Uterus (tissue), 3 donors: ENCODE measurements at regions not wholly inside any gene's neighbourhood (a gene's known extent, or its start where the extent isn't known, plus 50 kb on each side); places are given as distances from the start of the nearest gene placed in this dataset.

Experiments
- DNase-seq, 2 donors: peaks; one replicate each; pipeline ENCODE4 v3.0.0-alpha.2; 2019 to 2020
- H3K27ac ChIP-seq, 2 donors: fragments of 200-600 bp; sonication (generic); 1 replicate in 1 of 2; 2 replicates in 1 of 2; pipeline ENCODE4 v1.5.1; 2016 to 2018
- H3K27me3 ChIP-seq, 2 donors: fragments of 200-600 bp; sonication (generic); one replicate each; pipeline ENCODE4 v1.5.1; 2018 to 2019; ENCODE audit warnings: control low read depth in 1 of 2
- H3K36me3 ChIP-seq, 2 donors: fragments of 200-600 bp; sonication (generic); one replicate each; pipeline ENCODE4 v1.5.1; 2019; ENCODE audit warnings: control low read depth in 1 of 2
- H3K4me1 ChIP-seq, 2 donors: fragments of 200-600 bp; sonication (generic); one replicate each; pipeline ENCODE4 v1.5.1; 2018 to 2019; ENCODE audit warnings: control low read depth in 1 of 2
- H3K4me3 ChIP-seq, 2 donors: fragments of 200-600 bp; sonication (generic); 1 replicate in 1 of 2; 2 replicates in 1 of 2; pipeline ENCODE4 v1.5.1; 2018 to 2019; ENCODE audit warnings: mild to moderate bottlenecking in 1 of 2
- H3K9me3 ChIP-seq, 2 donors: fragments of 200-600 bp; sonication (generic); one replicate each; pipeline ENCODE4 v1.5.1; 2019; ENCODE audit warnings: control low read depth in 1 of 2
- POLR2A ChIP-seq, 2 donors: fragments of 450-650 bp; IDR thresholded peaks; one replicate each; pipeline ENCODE4 v1.6.1; 2016; ENCODE audit warnings: antibody characterized with exemption in 2 of 2, mild to moderate bottlenecking in 1 of 2, moderate library complexity in 1 of 2
- intact Hi-C: fragments of 100-400 bp; cut with DNase I; formaldehyde crosslinking; loops from one replicate; pipeline ENCODE4 v1.15.1; 2023; ENCODE audit warnings: low total_unique reads
- TF ChIP-seq, protein P1 (sequence below), 4 experiments: fragments of 200-600 bp in 2 of 4; fragments of 450-650 bp in 2 of 4; sonication (generic) in 2 of 4; IDR thresholded peaks; one replicate each; pipeline ENCODE4 v1.5.1; 2016 to 2019; ENCODE audit warnings: antibody characterized with exemption in 4 of 4, mild to moderate bottlenecking in 2 of 4, moderate library complexity in 1 of 4
- donor health status: DM: yes; HTN: yes; CAD: no.

DNA sequence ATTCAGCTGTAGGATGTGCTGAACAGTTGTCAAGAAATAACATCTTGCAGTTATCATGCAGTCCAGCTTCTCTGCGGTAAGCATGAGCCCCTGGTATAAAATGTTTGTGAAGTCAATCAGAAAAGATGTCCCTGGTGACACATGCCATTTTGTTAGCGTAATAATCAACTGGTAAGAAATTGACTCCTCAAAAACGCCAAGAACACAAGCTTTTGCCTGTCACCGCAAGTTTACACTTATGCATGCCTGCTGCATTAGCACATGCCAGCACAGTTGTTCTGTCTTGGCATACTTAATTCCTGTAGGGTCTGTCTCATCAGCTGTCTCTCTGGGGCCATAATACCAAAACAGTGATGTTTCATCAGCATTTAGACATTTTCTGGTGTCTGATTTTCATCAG is 524.8 kb upstream of the DSEL start:
- Histone ChIP-seq H3K4me3 (no peak overlapping the region), H3K4me1 (no peaks in the 10 kb centered on the region), H3K9me3 (no peaks in the 10 kb centered on the region), H3K36me3 (no peaks in the 10 kb centered on the region), H3K27me3 (no peaks in the 10 kb centered on the region), H3K27ac (no peak overlapping the region)
- intact Hi-C loops, result no loop called here
- DNase-seq, result no peak
- TF ChIP-seq, protein P1, sequence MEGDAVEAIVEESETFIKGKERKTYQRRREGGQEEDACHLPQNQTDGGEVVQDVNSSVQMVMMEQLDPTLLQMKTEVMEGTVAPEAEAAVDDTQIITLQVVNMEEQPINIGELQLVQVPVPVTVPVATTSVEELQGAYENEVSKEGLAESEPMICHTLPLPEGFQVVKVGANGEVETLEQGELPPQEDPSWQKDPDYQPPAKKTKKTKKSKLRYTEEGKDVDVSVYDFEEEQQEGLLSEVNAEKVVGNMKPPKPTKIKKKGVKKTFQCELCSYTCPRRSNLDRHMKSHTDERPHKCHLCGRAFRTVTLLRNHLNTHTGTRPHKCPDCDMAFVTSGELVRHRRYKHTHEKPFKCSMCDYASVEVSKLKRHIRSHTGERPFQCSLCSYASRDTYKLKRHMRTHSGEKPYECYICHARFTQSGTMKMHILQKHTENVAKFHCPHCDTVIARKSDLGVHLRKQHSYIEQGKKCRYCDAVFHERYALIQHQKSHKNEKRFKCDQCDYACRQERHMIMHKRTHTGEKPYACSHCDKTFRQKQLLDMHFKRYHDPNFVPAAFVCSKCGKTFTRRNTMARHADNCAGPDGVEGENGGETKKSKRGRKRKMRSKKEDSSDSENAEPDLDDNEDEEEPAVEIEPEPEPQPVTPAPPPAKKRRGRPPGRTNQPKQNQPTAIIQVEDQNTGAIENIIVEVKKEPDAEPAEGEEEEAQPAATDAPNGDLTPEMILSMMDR (IDR thresholded peaks at IDR 0.05), result no peak
- TF ChIP-seq POLR2A (IDR thresholded peaks at IDR 0.05), result no peak

DNA sequence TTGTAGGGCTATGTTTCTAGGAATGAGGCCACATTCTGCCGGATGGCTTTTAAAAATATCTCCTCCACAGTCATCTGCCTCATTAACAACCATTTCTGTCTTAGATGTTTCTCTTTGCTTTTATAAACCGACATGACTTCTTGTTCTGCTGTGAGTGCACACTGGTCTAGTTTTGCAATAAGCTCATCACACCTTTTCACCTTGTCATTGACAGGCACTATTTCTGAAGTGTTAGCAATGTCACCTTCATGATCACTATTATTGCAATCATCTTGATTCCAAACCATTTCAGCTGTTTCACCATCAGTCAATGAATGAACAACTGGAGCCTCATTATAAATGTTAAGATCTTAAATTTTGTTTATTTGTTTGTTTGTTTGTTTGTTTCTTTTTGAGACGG is 523.7 kb upstream of the DSEL start:
- Histone ChIP-seq H3K4me1 (no peaks in the 10 kb centered on the region), H3K9me3 (no peaks in the 10 kb centered on the region), H3K36me3 (no peaks in the 10 kb centered on the region), H3K27me3 (no peaks in the 10 kb centered on the region), H3K27ac (no peak overlapping the region), H3K4me3 (no peak overlapping the region)
- TF ChIP-seq POLR2A (IDR thresholded peaks at IDR 0.05), result no peak
- TF ChIP-seq, protein P1 (IDR thresholded peaks at IDR 0.05), result no peak
- no peak for DNase-seq
- intact Hi-C loops, result no loop called here

DNA sequence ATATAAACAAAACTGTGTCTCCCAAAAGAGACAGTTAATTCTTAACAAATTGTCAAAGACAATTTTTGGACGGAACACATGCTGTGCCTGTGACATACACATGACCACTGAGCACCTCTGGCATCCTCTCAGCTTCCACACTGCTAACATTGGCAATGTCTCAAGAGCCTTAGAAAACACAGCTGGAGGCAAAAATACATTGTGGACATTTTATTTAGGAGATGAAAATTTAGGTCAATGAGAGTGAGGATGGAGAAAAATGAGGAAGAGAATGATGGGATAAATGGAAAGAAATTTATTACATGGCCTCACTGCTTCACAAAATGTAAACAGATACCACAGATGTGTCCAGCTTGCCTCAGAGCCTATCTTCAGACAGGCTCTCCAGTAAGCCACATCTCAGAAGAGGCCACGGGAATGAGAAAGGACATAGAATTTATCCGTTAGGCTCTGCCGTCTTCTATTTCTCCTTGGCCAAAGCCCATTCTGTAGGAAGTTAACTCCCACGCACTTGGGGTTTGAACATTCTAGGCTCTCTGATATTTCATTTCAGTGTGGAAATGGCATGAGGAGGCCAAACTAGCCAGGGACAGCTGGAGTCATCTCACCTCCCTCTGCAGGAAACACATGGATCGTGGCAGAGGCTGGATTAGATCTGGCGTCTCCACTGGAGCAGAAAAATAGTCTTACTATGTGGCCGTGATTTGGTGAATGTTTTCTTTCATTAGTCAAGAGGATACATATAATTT is 519.4 kb upstream of the DSEL start:
- TF ChIP-seq, protein P1 (IDR thresholded peaks at IDR 0.05), result no peak
- TF ChIP-seq POLR2A (IDR thresholded peaks at IDR 0.05), result no peak
- DNase-seq, result no peak
- H3K27ac ChIP-seq, result no peak overlapping the region
- H3K27me3 ChIP-seq, result no peaks in the 10 kb centered on the region
- H3K4me1 ChIP-seq, result no peaks in the 10 kb centered on the region
- intact Hi-C loops, result no loop called here
- H3K36me3 ChIP-seq, result no peaks in the 10 kb centered on the region
- H3K4me3 ChIP-seq, result no peak overlapping the region
- H3K9me3 ChIP-seq, result no peaks in the 10 kb centered on the region

DNA sequence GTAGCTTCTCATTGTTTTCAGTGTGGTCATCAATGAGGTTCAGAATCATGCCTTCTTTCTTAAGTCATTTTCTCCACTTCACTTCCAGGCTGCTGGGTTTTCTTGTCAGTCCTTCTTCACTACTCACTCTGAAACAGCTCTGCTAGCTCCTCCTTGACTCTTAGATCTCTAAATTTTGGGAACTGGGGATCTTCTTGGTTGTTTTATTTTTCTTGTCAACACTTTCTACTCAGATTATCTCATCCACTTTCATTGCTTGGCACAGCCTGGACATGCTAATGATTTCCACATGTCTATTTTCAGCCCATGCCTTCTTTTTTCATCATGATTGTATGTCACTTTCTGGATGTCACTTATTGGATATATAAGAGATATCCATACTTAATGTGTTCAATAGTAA is 517.8 kb upstream of the DSEL start:
- Histone ChIP-seq H3K4me3 (no peak overlapping the region), H3K4me1 (no peaks in the 10 kb centered on the region), H3K27ac (no peak overlapping the region), H3K27me3 (no peaks in the 10 kb centered on the region), H3K9me3 (no peaks in the 10 kb centered on the region), H3K36me3 (no peaks in the 10 kb centered on the region)
- DNase-seq, result no peak
- no peak for TF ChIP-seq POLR2A (IDR thresholded peaks at IDR 0.05)
- TF ChIP-seq, protein P1 (IDR thresholded peaks at IDR 0.05), result no peak
- intact Hi-C loops, result no loop called here

DNA sequence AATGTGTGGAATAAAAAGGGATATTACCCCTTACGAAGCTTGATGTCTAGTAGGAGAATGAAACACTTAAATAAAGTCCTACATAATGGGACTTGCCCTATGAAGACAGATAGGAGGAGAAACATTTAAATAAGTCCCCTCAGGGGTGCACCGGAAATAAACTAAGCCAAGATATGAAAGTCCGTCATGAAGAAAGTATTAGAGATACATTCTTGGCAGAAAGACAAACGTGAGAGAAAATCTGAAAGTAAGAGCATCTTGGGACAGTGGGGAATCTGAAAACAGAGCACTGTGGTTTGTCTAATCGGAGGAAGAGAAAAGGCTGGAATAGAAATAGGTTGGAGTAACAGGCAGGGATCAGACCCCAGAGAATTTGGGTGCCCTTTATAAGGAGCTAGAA is 516.9 kb upstream of the DSEL start:
- H3K27ac ChIP-seq, result no peak overlapping the region
- TF ChIP-seq, protein P1 (IDR thresholded peaks at IDR 0.05), result no peak
- TF ChIP-seq POLR2A (IDR thresholded peaks at IDR 0.05), result no peak
- intact Hi-C loops, result no loop called here
- no peaks in the 10 kb centered on the region for H3K36me3 ChIP-seq
- no peaks in the 10 kb centered on the region for H3K9me3 ChIP-seq
- no peak overlapping the region for H3K4me3 ChIP-seq
- no peaks in the 10 kb centered on the region for H3K27me3 ChIP-seq
- DNase-seq, result no peak
- H3K4me1 ChIP-seq, result no peaks in the 10 kb centered on the region
